GM18907 (cell line): ENCODE measurements at regions not wholly inside any gene's neighbourhood (a gene's known extent, or its start where the extent isn't known, plus 50 kb on each side); places are given as distances from the start of the nearest gene placed in this dataset.

ENCODE experiments used
- ATAC-seq: cut with Tn5 transposase; IDR thresholded peaks from one replicate; pipeline ENCODE4 v1.9.1; 2021; ENCODE audit warnings: mild to moderate bottlenecking, moderate library complexity; ENCODE audit not compliant: unreplicated experiment

- ATAC-seq = no peak
These were observed 934.9 kb downstream of the BRD1 start for GRCh38 chr22:48892578-48893287.

- ATAC-seq = no peak
These were observed 935.7 kb downstream of the BRD1 start for GRCh38 chr22:48891688-48892577.

DNA sequence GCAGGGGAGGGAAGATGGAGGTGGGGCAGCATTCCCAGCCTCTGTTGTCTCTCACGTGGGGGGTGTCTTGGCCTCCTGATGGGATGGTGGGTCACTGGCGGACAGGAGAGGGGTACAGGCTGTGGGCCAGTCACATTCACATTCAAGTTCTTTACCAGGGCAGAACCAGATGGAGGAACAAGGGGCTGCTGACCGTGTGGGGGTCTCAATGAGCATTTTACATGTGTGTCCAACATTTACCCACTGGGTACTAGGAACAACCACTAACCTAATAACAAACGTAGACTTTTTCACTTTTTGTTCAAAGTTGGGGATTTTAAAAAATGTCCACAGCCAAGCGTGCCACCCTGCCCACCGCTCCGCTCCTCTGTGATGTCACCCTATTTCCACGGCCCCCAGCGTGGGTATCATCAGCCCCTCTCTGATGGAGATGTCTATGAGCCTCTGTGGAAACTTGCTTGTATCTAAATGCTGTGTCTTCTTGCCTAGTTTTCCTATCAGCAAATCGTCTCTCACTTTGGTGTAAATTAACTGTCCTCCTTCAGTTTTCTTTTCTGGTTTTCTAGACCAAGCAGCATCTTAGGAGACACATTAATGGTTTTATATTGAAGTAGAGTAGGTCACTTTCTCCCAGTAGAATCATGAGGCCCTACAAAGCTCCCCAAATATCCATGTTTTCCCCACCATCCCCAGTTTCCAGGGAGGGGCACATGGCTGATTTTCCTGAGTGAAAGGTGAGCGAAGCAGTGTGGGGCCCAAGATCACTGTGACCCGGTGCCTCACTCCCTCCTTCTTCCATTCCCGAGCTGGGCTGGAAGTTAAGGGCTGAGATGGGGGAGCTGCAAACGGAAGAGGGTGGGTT lies 936.7 kb downstream of the BRD1 start:
- ATAC-seq = no peak

DNA sequence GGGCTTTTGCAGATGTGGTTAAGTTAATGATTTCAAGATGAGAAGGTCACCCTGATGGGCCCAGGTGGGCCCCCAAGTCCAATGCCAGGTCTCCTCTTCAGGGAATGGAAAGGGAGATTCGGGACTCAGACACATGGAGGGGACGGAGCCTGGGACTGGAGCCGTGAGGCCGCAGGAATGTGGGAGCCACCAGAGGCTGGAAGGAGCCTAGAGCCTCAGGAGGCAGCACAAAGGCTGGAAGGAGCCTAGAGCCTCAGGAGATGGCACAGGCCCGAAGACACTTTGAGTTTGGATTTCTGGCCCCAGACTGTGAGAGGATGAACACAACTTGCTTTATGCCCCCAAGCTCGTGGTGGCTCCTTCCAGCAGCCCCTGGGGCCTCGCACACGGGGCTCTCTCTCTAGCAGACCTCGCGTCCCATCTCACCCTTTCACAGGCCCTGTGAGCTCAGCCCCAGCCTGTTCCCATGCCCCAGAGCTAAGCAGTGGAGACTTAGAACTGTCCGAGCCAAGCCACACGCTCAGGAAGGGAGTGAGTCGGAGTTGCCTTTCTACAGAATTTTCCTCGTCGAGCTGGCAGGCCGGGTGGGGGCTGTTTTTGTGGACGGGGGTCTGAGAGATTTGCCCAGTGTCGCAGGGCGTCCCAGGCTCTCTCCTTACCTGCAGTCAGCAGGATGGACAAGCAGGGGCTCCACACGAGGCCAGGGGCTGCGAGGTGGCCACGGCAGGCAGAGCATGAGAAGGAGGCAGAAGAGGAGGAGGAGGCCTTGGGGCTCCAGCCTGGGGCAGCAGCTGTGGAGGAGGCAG lies 937.6 kb downstream of the BRD1 start:
- no peak for ATAC-seq

DNA sequence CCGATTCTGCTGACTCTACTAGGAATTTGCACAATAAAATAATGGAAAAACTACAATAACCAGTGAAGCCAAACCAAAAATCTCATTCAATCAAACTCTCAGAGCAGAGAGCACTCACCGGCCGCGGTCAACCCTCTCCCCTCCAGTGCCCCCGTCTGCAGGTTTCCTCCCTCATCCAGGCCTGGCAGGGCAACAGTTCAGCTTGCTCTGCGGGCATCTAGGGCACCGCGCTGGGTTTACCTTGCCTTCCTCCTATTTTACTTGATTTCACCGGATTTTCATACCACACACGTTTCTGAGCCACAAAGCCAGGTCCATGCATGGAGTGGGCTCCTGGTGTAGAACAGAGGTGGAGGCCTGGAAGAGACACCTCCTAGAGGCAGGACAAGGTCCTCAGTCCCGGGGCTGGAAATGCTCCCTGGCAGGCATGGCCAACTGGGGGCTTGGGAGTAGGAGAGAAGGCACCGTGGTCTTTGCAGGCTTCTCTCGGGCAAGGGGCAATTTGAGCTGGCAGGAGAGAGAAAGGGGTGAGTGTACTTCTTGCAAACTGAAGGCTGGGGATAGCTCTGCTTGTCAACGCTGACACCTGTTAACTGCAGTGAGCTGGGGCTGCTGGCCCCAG lies 938.4 kb downstream of the BRD1 start:
- no peak for ATAC-seq

GRCh38 chr22:48888466-48889208 lies 939.0 kb downstream of the BRD1 start:
- ATAC-seq = no peak

- ATAC-seq = no peak
These were observed 940.0 kb downstream of the BRD1 start for GRCh38 chr22:48887394-48888332.

GRCh38 chr22:48886604-48887393 lies 940.9 kb downstream of the BRD1 start:
- ATAC-seq = no peak

GRCh38 chr22:48885919-48886305 lies 941.8 kb downstream of the BRD1 start:
- no peak for ATAC-seq

DNA sequence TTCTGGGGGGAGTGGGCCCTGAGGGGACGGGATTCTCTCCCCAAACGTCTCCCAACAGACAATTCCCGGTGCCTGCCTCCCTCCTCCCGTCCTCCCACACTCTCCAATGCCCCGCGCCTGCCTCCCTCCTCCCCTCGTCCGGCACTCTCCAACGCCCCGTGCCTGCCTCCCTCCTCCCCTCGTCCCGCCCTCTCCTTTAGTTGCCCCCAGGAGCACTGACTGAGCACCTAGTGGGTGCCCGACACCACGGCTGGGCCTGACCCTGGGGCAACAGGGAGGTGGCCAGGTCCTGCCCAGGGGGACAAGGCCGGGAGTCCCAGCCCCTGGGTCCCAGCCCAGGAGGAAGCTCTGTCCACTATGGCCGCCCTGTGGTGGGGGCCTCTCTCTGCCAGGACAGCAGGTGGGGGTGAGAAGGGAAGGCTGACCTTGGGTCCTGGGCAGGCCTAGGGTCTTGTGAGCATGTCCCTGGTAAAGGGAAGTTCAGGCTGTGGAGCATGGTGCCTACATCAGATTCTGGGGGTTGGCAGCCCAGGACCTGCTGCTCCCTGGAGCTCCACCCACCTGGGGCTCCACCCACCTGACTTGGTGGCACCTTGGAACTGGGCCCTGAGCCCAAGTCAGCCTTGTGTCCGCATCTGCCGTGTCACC lies 942.3 kb downstream of the BRD1 start:
- no peak for ATAC-seq

DNA sequence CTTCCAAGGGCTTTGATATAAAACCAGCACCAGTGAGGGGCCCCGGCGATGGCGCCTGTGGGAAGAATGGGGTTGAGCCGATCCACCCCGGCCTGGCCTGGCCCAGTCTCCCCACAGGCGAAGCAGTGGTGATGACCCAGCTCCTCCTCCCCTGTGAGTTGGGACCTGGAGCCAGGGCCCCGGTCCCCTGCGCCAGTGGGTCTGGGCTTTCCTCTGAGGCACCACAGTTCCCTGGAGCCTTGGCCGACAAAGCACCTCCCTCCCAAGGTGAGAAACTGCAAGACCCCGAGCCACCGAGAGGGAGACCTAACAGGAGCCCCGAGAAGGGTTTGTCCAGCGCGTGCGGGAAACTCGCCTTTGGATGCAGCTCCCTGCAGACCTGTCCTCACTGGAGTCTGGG lies 942.9 kb downstream of the BRD1 start:
- no peak for ATAC-seq

DNA sequence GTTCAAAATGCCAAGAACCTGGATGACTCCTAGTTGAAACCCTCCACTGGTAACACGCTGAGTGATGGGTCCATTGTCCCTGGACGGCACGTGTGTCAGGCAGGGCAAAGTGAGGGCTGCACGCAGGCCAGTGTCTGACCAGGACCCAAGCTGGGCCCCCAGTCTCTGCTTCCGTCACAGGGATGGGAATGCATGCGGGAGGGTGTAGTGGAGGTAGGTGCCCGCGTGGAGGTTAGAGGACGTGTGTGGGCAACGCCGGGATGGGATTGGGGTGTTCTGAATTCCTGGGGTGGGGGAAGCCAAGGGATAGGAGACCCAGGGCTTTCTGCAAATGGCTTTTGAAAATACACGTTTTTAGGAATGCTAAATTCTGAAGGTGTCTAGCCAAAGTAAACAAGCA lies 943.3 kb downstream of the BRD1 start:
- no peak for ATAC-seq

DNA sequence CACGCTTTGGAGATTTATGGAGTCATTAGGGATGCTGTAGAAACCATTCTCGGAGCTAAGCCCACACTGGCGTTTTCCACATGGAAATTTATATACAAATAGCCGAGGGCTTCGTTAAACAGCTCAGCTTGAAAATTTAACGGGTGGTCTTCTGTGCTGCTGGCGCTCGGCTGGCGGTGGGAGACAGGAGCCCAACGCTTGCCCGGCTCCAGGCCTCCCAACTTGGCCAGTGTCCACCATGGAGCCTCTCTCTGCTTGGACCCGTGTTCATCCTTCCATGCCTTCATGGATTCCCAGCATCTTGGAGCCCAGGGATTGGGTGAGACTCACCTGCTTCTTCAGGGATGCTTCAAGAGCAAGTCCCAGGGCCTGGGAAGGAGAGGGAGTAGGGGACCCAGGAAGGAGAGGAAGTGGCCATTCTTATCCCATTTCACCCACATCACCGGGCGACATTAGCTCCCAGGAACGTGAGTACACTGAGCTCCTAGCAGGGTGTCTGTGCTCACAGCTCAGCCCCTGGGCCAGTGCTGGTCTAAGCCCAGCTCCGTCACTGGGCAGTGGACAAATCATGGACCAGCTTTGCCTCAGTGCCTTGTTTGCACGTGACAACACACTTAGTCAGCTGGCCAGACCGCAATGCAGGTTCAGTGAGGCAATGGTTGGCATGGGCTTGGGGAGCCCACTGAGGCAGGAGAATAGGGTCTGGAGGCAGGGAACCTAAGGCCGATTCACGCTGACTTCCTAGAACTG lies 944.3 kb downstream of the BRD1 start:
- no peak for ATAC-seq

DNA sequence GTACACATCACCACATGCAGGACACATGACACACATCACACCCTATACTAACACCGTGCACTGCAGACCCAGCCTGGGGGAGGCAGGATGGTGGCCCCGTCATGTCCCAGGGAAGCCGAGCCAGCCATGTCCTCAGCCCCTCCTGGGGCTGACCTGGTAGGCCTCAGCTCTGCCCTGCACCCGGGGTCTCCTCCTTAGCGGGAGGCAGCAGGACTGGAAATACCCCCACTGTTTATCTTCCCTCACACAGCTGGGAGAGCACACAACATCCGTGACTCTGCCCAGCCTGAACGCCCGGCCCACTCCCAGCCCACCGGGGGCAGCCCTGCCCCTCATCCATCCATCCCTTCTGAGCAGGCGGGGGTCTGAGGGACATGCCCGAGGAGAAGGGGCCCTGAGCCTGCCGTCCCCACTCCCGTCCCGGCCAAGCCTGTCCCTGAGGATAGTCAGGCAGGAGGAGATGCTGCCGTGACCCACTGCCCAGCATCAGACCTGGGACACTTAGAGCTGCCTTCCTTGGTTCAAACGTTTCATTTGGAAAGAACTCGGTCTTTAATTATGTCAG lies 945.0 kb downstream of the BRD1 start:
- ATAC-seq = no peak

GRCh38 chr22:48881326-48881980 lies 946.2 kb downstream of the BRD1 start:
- no peak for ATAC-seq
